Panc1 (cell line): ENCODE measurements at regions not wholly inside any gene's neighbourhood (a gene's known extent, or its start where the extent isn't known, plus 50 kb on each side); places are given as distances from the start of the nearest gene placed in this dataset.

ENCODE experiments used
- CTCF ChIP-seq: fragments of 450-650 bp; IDR thresholded peaks from 2 replicates; pipeline ENCODE4 v1.5.1; 2017; ENCODE audit warnings: mild to moderate bottlenecking
- SIN3A ChIP-seq: IDR thresholded peaks from 2 replicates; pipeline ENCODE4 v1.6.1; 2012; ENCODE audit warnings: low read depth, mild to moderate bottlenecking, low read length, moderate library complexity, borderline replicate concordance; ENCODE audit not compliant: insufficient read depth

GRCh38 chr16:17858061-17858460 lies 387.3 kb upstream of the XYLT1 start:
- TF ChIP-seq CTCF (no peak), SIN3A (no peak)
